OCI-LY7 (cell line): ENCODE measurements at regions not wholly inside any gene's neighbourhood (a gene's known extent, or its start where the extent isn't known, plus 50 kb on each side); places are given as distances from the start of the nearest gene placed in this dataset.

Experiments
- CTCF ChIP-seq: fragments of 200-600 bp; sonication (generic); conservative IDR thresholded peaks from 2 replicates; pipeline ENCODE4 v1.5.1; 2014; ENCODE audit warnings: mild to moderate bottlenecking, antibody characterized with exemption, low read length, moderate library complexity, mixed read lengths
- EZH2phosphoT487 ChIP-seq: fragments of 200-600 bp; sonication (generic); IDR thresholded peaks from 2 replicates; pipeline ENCODE4 v1.6.1; 2018; ENCODE audit warnings: low read depth, borderline replicate concordance, mild to moderate bottlenecking, mixed run types, antibody characterized with exemption, low read length, moderate library complexity, mixed read lengths

- TF ChIP-seq CTCF (no peak), EZH2phosphoT487 (no peak)
These were observed 265.8 kb downstream of the AKAIN1 start for GRCh38 chr18:4931209-4931608.
